AG04450 (cell line): ENCODE measurements at regions not wholly inside any gene's neighbourhood (a gene's known extent, or its start where the extent isn't known, plus 50 kb on each side); places are given as distances from the start of the nearest gene placed in this dataset.

Source experiments
- CTCF ChIA-PET: fragments of 300-600, 350-600 bp; formaldehyde crosslinking; extraction: SDS; loops from one replicate; lab custom pipeline; 2022; ENCODE audit warnings: antibody characterized with exemption, inconsistent platforms; lab: Charles Lee
- POLR2A ChIA-PET: fragments of 350-600 bp; formaldehyde crosslinking; extraction: SDS; loops from one replicate; lab custom pipeline; 2021; ENCODE audit warnings: antibody characterized with exemption, inconsistent platforms; lab: Yijun Ruan, JAX
- DNase-seq: peaks from one replicate; pipeline ENCODE4 v3.0.0-alpha.2; 2011; ENCODE audit warnings: low read depth, low spot score
- H3K27ac ChIP-seq: one replicate; pipeline ENCODE4 v1.5.1; 2012; ENCODE audit warnings: low read depth, low read length, control low read depth
- H3K27me3 ChIP-seq: one replicate; pipeline ENCODE4 v1.6.0; 2012; ENCODE audit warnings: low read length; ENCODE audit not compliant: control insufficient read depth, insufficient read depth
- H3K4me3 ChIP-seq: 2 replicates; pipeline ENCODE4 v1.5.1; 2011; ENCODE audit warnings: mild to moderate bottlenecking, low read depth, low read length, control low read depth
- H3K9me3 ChIP-seq: 2 replicates; pipeline ENCODE4 v1.5.1; 2012; ENCODE audit warnings: low read length; ENCODE audit not compliant: control insufficient read depth, insufficient read depth
- CTCF ChIP-seq: IDR thresholded peaks from 2 replicates; pipeline ENCODE4 v1.5.1; 2011; ENCODE audit warnings: low read depth, low read length, control low read depth, inconsistent platforms

- Histone ChIP-seq H3K9me3 (no peaks in the 10 kb centered on the region), H3K4me3 (no peak overlapping the region), H3K27me3 (no peaks in the 10 kb centered on the region), H3K27ac (no peak overlapping the region)
- no peak for TF ChIP-seq CTCF
- ChIA-PET POLR2A (interaction anchor here (0.7 kb wide), 1 partner anchor 46 kb away, joined by 3 read pairs; no protein-coding TSS in a partner anchor), CTCF (no interaction called here)
- no peak for DNase-seq
These were observed 52.7 kb upstream of the PLA2G4A start for GRCh38 chr1:186775881-186776560.

- no peak for DNase-seq
- no peaks in the 10 kb centered on the region for H3K27me3 ChIP-seq
- H3K27ac ChIP-seq: no peak overlapping the region
- no peaks in the 10 kb centered on the region for H3K9me3 ChIP-seq
- CTCF ChIA-PET: no interaction called here
- POLR2A ChIA-PET: interaction anchor here (0.7 kb wide), 1 partner anchor 45 kb away, joined by 3 read pairs; no protein-coding TSS in a partner anchor
- no peak overlapping the region for H3K4me3 ChIP-seq
- no peak for TF ChIP-seq CTCF
These were observed 53.7 kb upstream of the PLA2G4A start for GRCh38 chr1:186775036-186775435.

- no peak overlapping the region for H3K4me3 ChIP-seq
- POLR2A ChIA-PET: no interaction called here
- no peak overlapping the region for H3K27ac ChIP-seq
- DNase-seq: no peak
- no peaks in the 10 kb centered on the region for H3K9me3 ChIP-seq
- CTCF ChIA-PET: no interaction called here
- no peak for TF ChIP-seq CTCF
- H3K27me3 ChIP-seq: no peaks in the 10 kb centered on the region
These were observed 56.5 kb upstream of the PLA2G4A start for GRCh38 chr1:186772228-186772627.

GRCh38 chr1:186770421-186770820 lies 58.3 kb upstream of the PLA2G4A start:
- ChIA-PET POLR2A (no interaction called here), CTCF (interaction anchor here (1.1 kb wide), 1 partner anchor 395 kb away, joined by 4 read pairs; the partner anchor contains the start of genes ODR4 and TPR)
- no peak for DNase-seq

More at GRCh38 chr1:186770421-186770820, 58.3 kb upstream of the PLA2G4A start:
- Histone ChIP-seq H3K4me3 (no peak overlapping the region), H3K9me3 (no peaks in the 10 kb centered on the region), H3K27me3 (no peaks in the 10 kb centered on the region), H3K27ac (no peak overlapping the region)
- no peak for TF ChIP-seq CTCF
